Neural cell (in vitro differentiated cells): ENCODE measurements at regions not wholly inside any gene's neighbourhood (a gene's known extent, or its start where the extent isn't known, plus 50 kb on each side); places are given as distances from the start of the nearest gene placed in this dataset.

ENCODE experiments used
- H2AFZ ChIP-seq: fragments of 200-600, 300-800 bp; sonication (generic), shearing (Covaris generic); 2 replicates; pipeline ENCODE4 v1.6.0; 2014; ENCODE audit warnings: low read depth, mild to moderate bottlenecking, antibody characterized with exemption, low read length, moderate library complexity
- H3F3A ChIP-seq: fragments of 200-600 bp; shearing (Covaris generic); 2 replicates; pipeline ENCODE4 v1.6.1; 2016; ENCODE audit warnings: mild to moderate bottlenecking, moderate library complexity, mixed read lengths, antibody characterized with exemption, low read length; ENCODE audit not compliant: insufficient read depth, poor library complexity, severe bottlenecking
- H3K27ac ChIP-seq: fragments of 200-600, 300-800 bp; sonication (generic), shearing (Covaris generic); 2 replicates; pipeline ENCODE4 v1.5.1; 2014; ENCODE audit warnings: mild to moderate bottlenecking, low read length, moderate library complexity
- H3K27me3 ChIP-seq: fragments of 300-800, 200-600 bp; sonication (generic), shearing (Covaris generic); 2 replicates; pipeline ENCODE4 v1.6.0; 2014; ENCODE audit warnings: mild to moderate bottlenecking, low read depth, low read length, moderate library complexity; ENCODE audit not compliant: insufficient read depth
- H3K36me3 ChIP-seq: fragments of 300-800, 200-600 bp; sonication (generic), shearing (Covaris generic); 2 replicates; pipeline ENCODE4 v1.5.1; 2014; ENCODE audit warnings: mild to moderate bottlenecking, antibody characterized with exemption, low read length, moderate library complexity; ENCODE audit not compliant: insufficient read depth
- H3K4me2 ChIP-seq: fragments of 300-800, 200-600 bp; sonication (generic), shearing (Covaris generic); 2 replicates; pipeline ENCODE4 v1.6.0; 2014; ENCODE audit warnings: mild to moderate bottlenecking, low read length
- H3K4me3 ChIP-seq: fragments of 300-800, 200-600 bp; sonication (generic), shearing (Covaris generic); 2 replicates; pipeline ENCODE4 v1.5.1; 2014; ENCODE audit warnings: mild to moderate bottlenecking, low read length, moderate library complexity
- H3K79me2 ChIP-seq: fragments of 200-600 bp; shearing (Covaris generic); replicated peaks from 2 replicates; pipeline ENCODE4 v1.6.0; 2014; ENCODE audit warnings: mild to moderate bottlenecking, low read length, moderate library complexity; ENCODE audit not compliant: insufficient read depth
- H3K9ac ChIP-seq: fragments of 300-800, 200-600 bp; sonication (generic), shearing (Covaris generic); 2 replicates; pipeline ENCODE4 v1.6.1; 2016; ENCODE audit warnings: mild to moderate bottlenecking, low read length, mixed read lengths
- H3K9me2 ChIP-seq: fragments of 200-600 bp; shearing (Covaris generic); 2 replicates; pipeline ENCODE4 v1.6.1; 2016; ENCODE audit warnings: mild to moderate bottlenecking, low read length, mixed read lengths; ENCODE audit not compliant: insufficient read depth
- H3K9me3 ChIP-seq: fragments of 200-600, 300-800 bp; sonication (generic), shearing (Covaris generic); 2 replicates; pipeline ENCODE4 v1.6.1; 2016; ENCODE audit warnings: mild to moderate bottlenecking, mixed run types, low read length, moderate library complexity, mixed read lengths
- H4K20me1 ChIP-seq: fragments of 200-600 bp; shearing (Covaris generic); 2 replicates; pipeline ENCODE4 v1.6.1; 2016; ENCODE audit warnings: mild to moderate bottlenecking, mixed run types; ENCODE audit not compliant: insufficient read depth
- EP300 ChIP-seq: fragments of 450-650 bp; conservative IDR thresholded peaks from 2 replicates; pipeline ENCODE4 v1.6.1; 2014; ENCODE audit warnings: antibody characterized with exemption, mild to moderate bottlenecking, moderate library complexity; ENCODE audit not compliant: poor library complexity, severe bottlenecking
- EZH2 ChIP-seq: fragments of 200-600, 300-800 bp; shearing (Covaris generic), sonication (generic); IDR thresholded peaks from 2 replicates; pipeline ENCODE4 v1.6.1; 2014; ENCODE audit warnings: antibody characterized with exemption, low read length, borderline replicate concordance, mild to moderate bottlenecking; ENCODE audit not compliant: insufficient read depth, poor library complexity, severe bottlenecking
- MXI1 ChIP-seq: fragments of 450-650 bp; conservative IDR thresholded peaks from 2 replicates; pipeline ENCODE4 v1.6.1; 2014; ENCODE audit warnings: antibody characterized with exemption, mild to moderate bottlenecking; ENCODE audit not compliant: poor library complexity, severe bottlenecking
- POLR2AphosphoS5 ChIP-seq: IDR thresholded peaks from 2 replicates; pipeline ENCODE4 v1.6.1; 2012
- RAD21 ChIP-seq: fragments of 450-650 bp; conservative IDR thresholded peaks from 2 replicates; pipeline ENCODE4 v1.6.1; 2014; ENCODE audit warnings: antibody characterized with exemption, mild to moderate bottlenecking, moderate library complexity
- SMC3 ChIP-seq: fragments of 450-650 bp; conservative IDR thresholded peaks from 2 replicates; pipeline ENCODE4 v1.6.1; 2014; ENCODE audit warnings: antibody characterized with exemption, mild to moderate bottlenecking, moderate library complexity; ENCODE audit not compliant: poor library complexity
- TAF1 ChIP-seq: IDR thresholded peaks from 2 replicates; pipeline ENCODE4 v1.6.1; 2012; ENCODE audit warnings: low read depth
- TF ChIP-seq, protein P1 (sequence below): fragments of 450-650 bp; IDR thresholded peaks from 2 replicates; pipeline ENCODE4 v1.5.1; 2014; ENCODE audit warnings: antibody characterized with exemption, mild to moderate bottlenecking, moderate library complexity; ENCODE audit not compliant: poor library complexity, severe bottlenecking
- TF ChIP-seq, protein P2 (sequence below): IDR thresholded peaks from 2 replicates; pipeline ENCODE4 v1.6.1; 2012; ENCODE audit warnings: borderline replicate concordance

DNA sequence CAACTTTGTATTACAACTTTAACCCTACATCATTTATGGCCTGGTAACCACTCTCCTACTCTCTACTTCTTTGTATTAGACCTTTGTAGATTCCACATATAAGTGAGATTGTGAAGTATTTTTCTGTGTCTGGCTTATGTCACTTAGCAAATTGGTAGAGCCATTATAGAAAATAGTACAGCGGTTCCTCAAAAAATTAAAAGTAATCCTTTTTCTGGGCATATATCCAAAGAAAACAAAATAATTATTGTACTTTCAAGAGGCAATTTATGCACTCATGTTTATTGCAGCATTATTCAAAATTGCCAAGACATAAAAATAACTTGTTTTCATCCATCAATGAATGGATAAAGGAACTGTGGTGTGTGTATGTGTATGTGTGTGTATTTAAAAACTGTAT lies 537.5 kb upstream of the FSIP2 start:
- no peaks in the 10 kb centered on the region for H4K20me1 ChIP-seq
- H3K79me2 ChIP-seq: no peaks in the 10 kb centered on the region
- no peak overlapping the region for H3K4me3 ChIP-seq
- no peak overlapping the region for H3K27ac ChIP-seq
- no peaks in the 10 kb centered on the region for H3F3A ChIP-seq
- no peak overlapping the region for H3K9ac ChIP-seq
- TF ChIP-seq, protein P1, sequence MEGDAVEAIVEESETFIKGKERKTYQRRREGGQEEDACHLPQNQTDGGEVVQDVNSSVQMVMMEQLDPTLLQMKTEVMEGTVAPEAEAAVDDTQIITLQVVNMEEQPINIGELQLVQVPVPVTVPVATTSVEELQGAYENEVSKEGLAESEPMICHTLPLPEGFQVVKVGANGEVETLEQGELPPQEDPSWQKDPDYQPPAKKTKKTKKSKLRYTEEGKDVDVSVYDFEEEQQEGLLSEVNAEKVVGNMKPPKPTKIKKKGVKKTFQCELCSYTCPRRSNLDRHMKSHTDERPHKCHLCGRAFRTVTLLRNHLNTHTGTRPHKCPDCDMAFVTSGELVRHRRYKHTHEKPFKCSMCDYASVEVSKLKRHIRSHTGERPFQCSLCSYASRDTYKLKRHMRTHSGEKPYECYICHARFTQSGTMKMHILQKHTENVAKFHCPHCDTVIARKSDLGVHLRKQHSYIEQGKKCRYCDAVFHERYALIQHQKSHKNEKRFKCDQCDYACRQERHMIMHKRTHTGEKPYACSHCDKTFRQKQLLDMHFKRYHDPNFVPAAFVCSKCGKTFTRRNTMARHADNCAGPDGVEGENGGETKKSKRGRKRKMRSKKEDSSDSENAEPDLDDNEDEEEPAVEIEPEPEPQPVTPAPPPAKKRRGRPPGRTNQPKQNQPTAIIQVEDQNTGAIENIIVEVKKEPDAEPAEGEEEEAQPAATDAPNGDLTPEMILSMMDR: no peak
- TF ChIP-seq SMC3: no peak
- TF ChIP-seq RAD21: no peak
- TF ChIP-seq EP300: no peak
- TF ChIP-seq EZH2: no peak
- TF ChIP-seq, protein P2, sequence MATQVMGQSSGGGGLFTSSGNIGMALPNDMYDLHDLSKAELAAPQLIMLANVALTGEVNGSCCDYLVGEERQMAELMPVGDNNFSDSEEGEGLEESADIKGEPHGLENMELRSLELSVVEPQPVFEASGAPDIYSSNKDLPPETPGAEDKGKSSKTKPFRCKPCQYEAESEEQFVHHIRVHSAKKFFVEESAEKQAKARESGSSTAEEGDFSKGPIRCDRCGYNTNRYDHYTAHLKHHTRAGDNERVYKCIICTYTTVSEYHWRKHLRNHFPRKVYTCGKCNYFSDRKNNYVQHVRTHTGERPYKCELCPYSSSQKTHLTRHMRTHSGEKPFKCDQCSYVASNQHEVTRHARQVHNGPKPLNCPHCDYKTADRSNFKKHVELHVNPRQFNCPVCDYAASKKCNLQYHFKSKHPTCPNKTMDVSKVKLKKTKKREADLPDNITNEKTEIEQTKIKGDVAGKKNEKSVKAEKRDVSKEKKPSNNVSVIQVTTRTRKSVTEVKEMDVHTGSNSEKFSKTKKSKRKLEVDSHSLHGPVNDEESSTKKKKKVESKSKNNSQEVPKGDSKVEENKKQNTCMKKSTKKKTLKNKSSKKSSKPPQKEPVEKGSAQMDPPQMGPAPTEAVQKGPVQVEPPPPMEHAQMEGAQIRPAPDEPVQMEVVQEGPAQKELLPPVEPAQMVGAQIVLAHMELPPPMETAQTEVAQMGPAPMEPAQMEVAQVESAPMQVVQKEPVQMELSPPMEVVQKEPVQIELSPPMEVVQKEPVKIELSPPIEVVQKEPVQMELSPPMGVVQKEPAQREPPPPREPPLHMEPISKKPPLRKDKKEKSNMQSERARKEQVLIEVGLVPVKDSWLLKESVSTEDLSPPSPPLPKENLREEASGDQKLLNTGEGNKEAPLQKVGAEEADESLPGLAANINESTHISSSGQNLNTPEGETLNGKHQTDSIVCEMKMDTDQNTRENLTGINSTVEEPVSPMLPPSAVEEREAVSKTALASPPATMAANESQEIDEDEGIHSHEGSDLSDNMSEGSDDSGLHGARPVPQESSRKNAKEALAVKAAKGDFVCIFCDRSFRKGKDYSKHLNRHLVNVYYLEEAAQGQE: no peak
- no peak for TF ChIP-seq TAF1
- no peak for TF ChIP-seq MXI1
- no peaks in the 10 kb centered on the region for H3K36me3 ChIP-seq
- H3K9me2 ChIP-seq: no peaks in the 10 kb centered on the region
- no peaks in the 10 kb centered on the region for H3K9me3 ChIP-seq
- no peak overlapping the region for H3K4me2 ChIP-seq
- H3K27me3 ChIP-seq: no peaks in the 10 kb centered on the region
- no peak overlapping the region for H2AFZ ChIP-seq

DNA sequence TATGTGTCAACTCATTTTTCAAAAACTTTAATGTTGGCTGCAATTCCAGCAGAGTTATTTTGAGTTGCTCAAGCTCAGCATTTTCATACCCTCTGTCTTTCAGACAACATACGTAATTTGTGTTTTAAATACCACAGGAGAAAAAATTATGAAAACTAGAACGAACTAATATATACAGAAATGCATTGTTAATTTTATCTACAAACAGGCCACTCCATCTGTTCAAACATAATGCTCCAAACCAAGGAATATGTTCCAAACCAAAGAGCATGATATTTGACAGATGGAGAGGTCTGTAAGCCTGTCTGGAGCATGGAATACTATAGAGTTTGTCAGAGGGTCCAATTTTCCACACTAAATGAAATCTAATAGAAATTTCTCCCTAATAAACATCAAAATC lies 536.2 kb upstream of the FSIP2 start:
- Histone ChIP-seq H4K20me1 (no peaks in the 10 kb centered on the region), H3F3A (no peaks in the 10 kb centered on the region), H3K9me3 (no peaks in the 10 kb centered on the region), H3K9ac (no peak overlapping the region), H3K27ac (no peak overlapping the region), H3K79me2 (no peaks in the 10 kb centered on the region), H3K4me2 (no peak overlapping the region), H3K4me3 (no peak overlapping the region), H3K9me2 (no peaks in the 10 kb centered on the region), H2AFZ (no peak overlapping the region), H3K27me3 (no peaks in the 10 kb centered on the region), H3K36me3 (no peaks in the 10 kb centered on the region)
- TF ChIP-seq, protein P1: no peak
- TF ChIP-seq MXI1 (no peak), TAF1 (no peak), EZH2 (no peak), RAD21 (no peak), EP300 (no peak), SMC3 (no peak), POLR2AphosphoS5 (no peak)
- TF ChIP-seq, protein P2: no peak
